Activated CD8-positive, alpha-beta memory T cell treated with anti-CD3 and anti-CD28 coated beads, Interleukin-2, amount 50 U/mL, for 48 hours (primary cell): ENCODE measurements at regions not wholly inside any gene's neighbourhood (a gene's known extent, or its start where the extent isn't known, plus 50 kb on each side); places are given as distances from the start of the nearest gene placed in this dataset.
"Not testable (repeated sequence)": the region's sequence is repeated elsewhere in the genome, so short reads cannot be mapped to it uniquely, and the experiment has no call there.

Experiments used
- DNase-seq: peaks from one replicate; pipeline ENCODE4 v3.0.0-alpha.2; 2020

GRCh38 chr5:136453986-136454758 is 88.8 kb upstream of the TRPC7 start:
- no peak for DNase-seq

GRCh38 chr5:136453199-136453598 is 87.9 kb upstream of the TRPC7 start:
- no peak for DNase-seq

- not testable (repeated sequence) for DNase-seq
Observed at GRCh38 chr5:136447576-136447975, 82.2 kb upstream of the TRPC7 start.

- DNase-seq: no peak
Observed at GRCh38 chr5:136446565-136446964, 81.2 kb upstream of the TRPC7 start.

- DNase-seq: not testable (repeated sequence)
Observed at GRCh38 chr5:136444099-136444498, 78.8 kb upstream of the TRPC7 start.

- no peak for DNase-seq
Observed at GRCh38 chr5:136439367-136439766, 74.0 kb upstream of the TRPC7 start.

- no peak for DNase-seq
Observed at GRCh38 chr5:136435946-136436543, 70.7 kb upstream of the TRPC7 start.

GRCh38 chr5:136434795-136435194 is 69.5 kb upstream of the TRPC7 start:
- DNase-seq: no peak

- no peak for DNase-seq
Observed at GRCh38 chr5:136432705-136433104, 67.4 kb upstream of the TRPC7 start.

- DNase-seq: no peak
Observed at GRCh38 chr5:136430081-136430480, 64.7 kb upstream of the TRPC7 start.

GRCh38 chr5:136427426-136427825 is 62.1 kb upstream of the TRPC7 start:
- no peak for DNase-seq

- no peak for DNase-seq
Observed at GRCh38 chr5:136425921-136426320, 60.6 kb upstream of the TRPC7 start.

GRCh38 chr5:136424835-136425584 is 59.7 kb upstream of the TRPC7 start:
- DNase-seq: peak; percentile 82

GRCh38 chr5:136423944-136424606 is 58.7 kb upstream of the TRPC7 start:
- DNase-seq: no peak

GRCh38 chr5:136420168-136420898 is 55.0 kb upstream of the TRPC7 start:
- DNase-seq: no peak

- DNase-seq: no peak
Observed at GRCh38 chr5:136418301-136418700, 53.0 kb upstream of the TRPC7 start.
